ENCODE measurements at regions not wholly inside any gene's neighbourhood (a gene's known extent, or its start where the extent isn't known, plus 50 kb on each side); places are given as distances from the start of the nearest gene placed in this dataset.
"Not testable (repeated sequence)": the region's sequence is repeated elsewhere in the genome, so short reads cannot be mapped to it uniquely, and the experiment has no call there.

DNA sequence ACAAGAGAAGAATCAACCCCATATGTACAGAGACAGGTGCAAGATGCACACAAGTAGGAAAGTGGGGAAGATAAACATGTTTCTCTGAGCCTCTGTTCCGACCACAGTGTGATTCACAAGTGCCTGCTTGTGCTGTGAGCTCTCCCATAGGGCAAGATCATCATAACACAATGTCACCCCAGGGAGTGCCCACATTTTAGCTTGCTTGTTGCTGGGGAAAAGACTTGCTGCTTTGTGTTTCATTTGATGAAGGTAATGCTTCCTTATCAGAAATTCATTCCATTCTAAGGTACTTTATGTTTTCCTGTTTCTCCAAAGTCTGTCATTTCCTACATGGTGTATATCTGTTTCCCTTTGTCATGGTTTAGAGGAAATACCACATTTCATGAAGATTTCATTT lies 304.5 kb upstream of the DIPK2B start:
- Histone ChIP-seq H2BK20ac (ENCODE audit: low read depth, low read length) (peak overlapping the region; percentile 23; the same call in 1 of the 2 replicates), H2BK15ac (ENCODE audit: low read depth, low read length) (0 out of 3 replicates have a peak overlapping the region, but pooled peaks have one; percentile 9), H3K27ac (ENCODE audit: insufficient read depth, low read length) (no peak overlapping the region), H3K79me1 (ENCODE audit: low read depth in 1 of 2, low read length in 2 of 2) (peaks cover 0 to 3% of the 10 kb centered on the region in 2 experiments; a peak in 1 of 4 replicates), H3K27me3 (ENCODE audit: control insufficient read depth, insufficient read depth, low read length) (peaks cover 2% of the 10 kb centered on the region; the same call in 1 of the 2 replicates), H2AK9ac (replicated peaks; ENCODE audit: low read depth, low read length, poor library complexity) (no peak overlapping the region), H3K36me3 (ENCODE audit: control insufficient read depth, insufficient read depth, low read length) (no peaks in the 10 kb centered on the region), H4K91ac (ENCODE audit: insufficient read depth, low read depth, low read length) (peak overlapping the region; percentile 3), H3K9me3 (ENCODE audit: control insufficient read depth, insufficient read depth, low read length) (no peaks in the 10 kb centered on the region; the same call in 1 of the 2 replicates), H4K5ac (ENCODE audit: low read depth, low read length) (peak overlapping the region; percentile 60; the same call in 1 of the 2 replicates), H3K56ac (ENCODE audit: extremely low read depth, insufficient read depth, low read length) (no peak overlapping the region), H2AK5ac (ENCODE audit: low read depth, low read length) (peak overlapping the region; percentile 63; the same call in 1 of the 2 replicates), H3K18ac (ENCODE audit: low read depth, low read length) (peak overlapping the region; percentile 67; the same call in 1 of the 2 replicates), H3K9ac (ENCODE audit: low read depth, low read length) (no peak overlapping the region), H2AFZ (replicated peaks; ENCODE audit: low read length, poor library complexity) (no peak overlapping the region), H3K14ac (replicated peaks; ENCODE audit: low read depth, low read length) (0 out of 2 replicates have a peak overlapping the region, but pooled peaks have one; percentile 37), H3K23ac (ENCODE audit: low read depth, low read length) (0 out of 2 replicates have a peak overlapping the region, but pooled peaks have one; percentile 17), H2BK5ac (ENCODE audit: low read depth, low read length, poor library complexity, severe bottlenecking) (peak overlapping the region; percentile 89), H3K4me3 (ENCODE audit: insufficient read depth, low read depth, low read length) (no peak overlapping the region), H3K9me1 (ENCODE audit: insufficient read depth, low read length) (peaks cover 4% of the 10 kb centered on the region; the same call in 1 of the 2 replicates), H3K4ac (ENCODE audit: low read depth, low read length) (peak overlapping the region; percentile 79), H4K8ac (ENCODE audit: low read depth in 2 of 2, low read length in 2 of 2) (peak overlapping the region; percentile 20 to 76; a peak in 3 of 4 replicates), H3K4me1 (ENCODE audit: control insufficient read depth, insufficient read depth, low read length) (peaks cover 14% of the 10 kb centered on the region), H2BK120ac (ENCODE audit: low read depth, low read length) (peak overlapping the region; percentile 91), H3K4me2 (ENCODE audit: low read depth, low read length) (peak overlapping the region; percentile 40; the same call in 1 of the 2 replicates), H4K20me1 (ENCODE audit: insufficient read depth, low read length) (no peaks in the 10 kb centered on the region)
- in situ Hi-C loops (cut with MboI; ENCODE audit: low sequenced_read_pairs) (no loop called here), intact Hi-C loops (cut with micrococcal nuclease) (no loop called here), dilution Hi-C loops (cut with HindIII; ENCODE audit: low sequenced_read_pairs, unreplicated experiment) (no loop called here)
- ChIA-PET POLR2A (ENCODE audit: unreplicated experiment) (interaction anchor here (0.6 kb wide), 1 partner anchor 182 kb away, joined by 3 read pairs; no protein-coding TSS in a partner anchor), CTCF (no interaction called here)
- no CpG with 5 or more reads among the region's 1 CpG for WGBS, 2 experiments (ENCODE audit: extremely low coverage in 2 of 2, insufficient read length in 1 of 2)
- no TSS peak for BruUV-seq (replicated peaks)
- TF ChIP-seq RFX5 (IDR thresholded peaks at IDR 0.05; ENCODE audit: low read depth, low read length) (peak; percentile 47; the same call in 1 of the 2 replicates), MXI1 (IDR thresholded peaks at IDR 0.05; ENCODE audit: borderline replicate concordance, low read depth, low read length) (no peak)
- DNase-seq (peak; percentile 75), ATAC-seq (ENCODE audit: low read depth) (peak; percentile 73)

DNA sequence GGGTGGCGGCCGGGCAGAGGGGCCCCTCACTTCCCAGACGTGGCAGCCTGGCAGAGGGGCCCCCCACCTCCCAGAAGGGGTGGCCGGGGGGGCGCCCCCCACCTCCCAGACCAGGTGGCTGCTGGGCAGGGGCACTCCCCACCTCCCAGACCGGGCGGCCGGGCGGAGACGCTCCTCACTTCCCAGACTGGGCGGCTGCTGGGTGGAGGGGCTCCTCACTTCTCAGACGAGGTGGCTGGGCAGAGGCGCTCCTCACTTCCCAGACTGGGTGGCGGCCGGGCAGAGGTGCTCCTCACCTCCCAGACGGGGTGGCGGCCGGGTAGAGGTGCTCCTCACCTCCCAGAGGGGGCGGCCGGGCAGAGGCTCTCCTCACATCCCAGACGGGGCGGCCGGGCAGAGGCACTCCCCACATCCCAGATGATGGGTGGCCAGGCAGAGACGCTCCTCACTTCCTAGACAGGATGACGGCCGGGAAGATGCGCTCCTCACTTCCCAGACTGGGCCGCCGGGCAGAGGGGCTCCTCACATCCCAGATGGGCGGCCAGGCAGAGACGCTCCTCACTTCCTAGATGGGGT lies 303.2 kb upstream of the DIPK2B start:
- BruUV-seq (replicated peaks); DNase-seq; H2AK9ac ChIP-seq (replicated peaks; ENCODE audit: low read depth, low read length, poor library complexity); H2BK15ac ChIP-seq (ENCODE audit: low read depth, low read length); dilution Hi-C loops (cut with HindIII; ENCODE audit: low sequenced_read_pairs, unreplicated experiment); H4K8ac ChIP-seq (ENCODE audit: low read depth in 2 of 2, low read length in 2 of 2); H3K36me3 ChIP-seq (ENCODE audit: control insufficient read depth, insufficient read depth, low read length); H2BK20ac ChIP-seq (ENCODE audit: low read depth, low read length); H2BK5ac ChIP-seq (ENCODE audit: low read depth, low read length, poor library complexity, severe bottlenecking); H2BK120ac ChIP-seq (ENCODE audit: low read depth, low read length); H3K4ac ChIP-seq (ENCODE audit: low read depth, low read length); H3K14ac ChIP-seq (replicated peaks; ENCODE audit: low read depth, low read length); H3K9ac ChIP-seq (ENCODE audit: low read depth, low read length); H3K79me1 ChIP-seq (ENCODE audit: low read depth in 1 of 2, low read length in 2 of 2); H2AFZ ChIP-seq (replicated peaks; ENCODE audit: low read length, poor library complexity); H3K56ac ChIP-seq (ENCODE audit: extremely low read depth, insufficient read depth, low read length); H3K9me1 ChIP-seq (ENCODE audit: insufficient read depth, low read length); H2AK5ac ChIP-seq (ENCODE audit: low read depth, low read length); intact Hi-C loops (cut with micrococcal nuclease); H3K27ac ChIP-seq (ENCODE audit: insufficient read depth, low read length); H3K18ac ChIP-seq (ENCODE audit: low read depth, low read length); POLR2A ChIA-PET (ENCODE audit: unreplicated experiment); H4K5ac ChIP-seq (ENCODE audit: low read depth, low read length); ATAC-seq (ENCODE audit: low read depth); H4K20me1 ChIP-seq (ENCODE audit: insufficient read depth, low read length); in situ Hi-C loops (cut with MboI; ENCODE audit: low sequenced_read_pairs); H3K4me2 ChIP-seq (ENCODE audit: low read depth, low read length); H3K9me3 ChIP-seq (ENCODE audit: control insufficient read depth, insufficient read depth, low read length); H3K23ac ChIP-seq (ENCODE audit: low read depth, low read length); H3K27me3 ChIP-seq (ENCODE audit: control insufficient read depth, insufficient read depth, low read length); H4K91ac ChIP-seq (ENCODE audit: insufficient read depth, low read depth, low read length); H3K4me3 ChIP-seq (ENCODE audit: insufficient read depth, low read depth, low read length); CTCF ChIA-PET: not testable (repeated sequence)
- no CpG with 5 or more reads among the region's 31 CpGs for WGBS, 2 experiments (ENCODE audit: extremely low coverage in 2 of 2, insufficient read length in 1 of 2)
- H3K4me1 ChIP-seq (ENCODE audit: control insufficient read depth, insufficient read depth, low read length) = peaks cover 12% of the 10 kb centered on the region

Measured in IMR-90 (cell line).